Endothelial cell of umbilical vein (primary cell): ENCODE measurements at regions not wholly inside any gene's neighbourhood (a gene's known extent, or its start where the extent isn't known, plus 50 kb on each side); places are given as distances from the start of the nearest gene placed in this dataset.

Experiments
- BruUV-seq: library from RNA; stranded (reverse); fragments of 400-500 nt; replicated peaks from 2 replicates; lab custom pipeline; 2021; lab: Mats Ljungman, UMichigan
- CTCF ChIA-PET: fragments of 300-600, 350-600 bp; sonication (Branson Sonifier 250); formaldehyde crosslinking; loops from one replicate; lab custom pipeline; 2021; ENCODE audit warnings: antibody characterized with exemption, inconsistent platforms; lab: Charles Lee
- POLR2A ChIA-PET: fragments of 300-600, 350-600 bp; sonication (Branson Sonifier 250); formaldehyde crosslinking; loops from one replicate; lab custom pipeline; 2021; ENCODE audit warnings: antibody characterized with exemption, inconsistent platforms; lab: Charles Lee
- DNase-seq: peaks from one replicate; pipeline ENCODE4 v3.0.0-alpha.2; 2011; ENCODE audit warnings: low read depth, low spot score
- FAIRE-seq: peaks from 2 replicates; lab custom pipeline; 2011; peaks lifted over from hg19 to GRCh38; lab: Jason Lieb, UNC
- H2AFZ ChIP-seq: 2 replicates; pipeline ENCODE4 v1.6.0; 2012; ENCODE audit warnings: low read depth, low read length, control low read depth, inconsistent platforms
- H3K27ac ChIP-seq: 2 replicates; pipeline ENCODE4 v1.5.1; 2011; ENCODE audit warnings: low read depth, mild to moderate bottlenecking, control low read depth, low read length, moderate library complexity; ENCODE audit not compliant: insufficient read depth
- H3K27me3 ChIP-seq, 2 experiments: 2 replicates each; pipeline versions ENCODE4 v1.6.0 to v1.6.1; 2011; ENCODE audit warnings: low read length in 2 of 2, mixed read lengths in 1 of 2; ENCODE audit not compliant: control insufficient read depth in 2 of 2, insufficient read depth in 2 of 2
- H3K36me3 ChIP-seq, 2 experiments: 2 replicates in 1 of 2; 3 replicates in 1 of 2; pipeline ENCODE4 v1.5.1; 2011; ENCODE audit warnings: low read length in 2 of 2, mild to moderate bottlenecking in 1 of 2, moderate library complexity in 1 of 2; ENCODE audit not compliant: control insufficient read depth in 2 of 2, insufficient read depth in 2 of 2; ENCODE audit errors: extremely low read depth in 1 of 2
- H3K4me1 ChIP-seq: 3 replicates; pipeline ENCODE4 v1.5.1; 2011; ENCODE audit warnings: mild to moderate bottlenecking, low read length; ENCODE audit not compliant: control insufficient read depth, insufficient read depth; ENCODE audit errors: extremely low read depth
- H3K4me2 ChIP-seq: 2 replicates; pipeline ENCODE4 v1.6.1; 2011; ENCODE audit warnings: low read length, control low read depth, mixed read lengths; ENCODE audit not compliant: insufficient read depth
- H3K4me3 ChIP-seq, 3 experiments: fragments of 200-600 bp in 1 of 3; sonication (generic), shearing (Covaris generic) in 1 of 3; replicated peaks in 1 of 3; 2 replicates each; pipeline ENCODE4 v1.5.1; 2011 to 2016; ENCODE audit warnings: control low read depth in 3 of 3, low read length in 3 of 3, mild to moderate bottlenecking in 2 of 3, inconsistent platforms in 1 of 3, low read depth in 1 of 3, moderate library complexity in 1 of 3; ENCODE audit not compliant: insufficient read depth in 1 of 3
- H3K79me2 ChIP-seq: 2 replicates; pipeline ENCODE4 v1.6.0; 2012; ENCODE audit warnings: low read length, inconsistent platforms; ENCODE audit not compliant: control insufficient read depth, insufficient read depth
- H3K9ac ChIP-seq: replicated peaks from 2 replicates; pipeline ENCODE3; 2011; ENCODE audit warnings: low read length, control low read depth; ENCODE audit not compliant: insufficient read depth; ENCODE audit errors: extremely low read depth
- H3K9me1 ChIP-seq: replicated peaks from 3 replicates; pipeline ENCODE4 v1.6.0; 2011; ENCODE audit warnings: mild to moderate bottlenecking, low read length; ENCODE audit not compliant: control insufficient read depth, insufficient read depth; ENCODE audit errors: extremely low read depth
- H3K9me3 ChIP-seq: replicated peaks from 2 replicates; pipeline ENCODE4 v1.5.1; 2012; ENCODE audit warnings: low read length, inconsistent platforms; ENCODE audit not compliant: control insufficient read depth, insufficient read depth
- H4K20me1 ChIP-seq: replicated peaks from 2 replicates; pipeline ENCODE3; 2011; ENCODE audit warnings: mild to moderate bottlenecking, low read length; ENCODE audit not compliant: control insufficient read depth, insufficient read depth; ENCODE audit errors: extremely low read depth
- EZH2 ChIP-seq: IDR thresholded peaks from 2 replicates; pipeline ENCODE4 v1.6.1; 2012; ENCODE audit warnings: borderline replicate concordance, low read depth, mild to moderate bottlenecking, moderate library complexity, low read length, inconsistent platforms; ENCODE audit not compliant: severe bottlenecking
- FOS ChIP-seq: IDR thresholded peaks from 2 replicates; pipeline ENCODE4 v1.6.1; 2011; ENCODE audit warnings: mild to moderate bottlenecking, low read length, moderate library complexity, borderline replicate concordance; ENCODE audit not compliant: insufficient read depth
- GATA2 ChIP-seq: IDR thresholded peaks from 2 replicates; pipeline ENCODE4 v1.7.0; 2011; ENCODE audit warnings: low read depth, mild to moderate bottlenecking, moderate library complexity, mixed read lengths, low read length; ENCODE audit not compliant: insufficient read length, insufficient read depth
- JUN ChIP-seq: IDR thresholded peaks from 2 replicates; pipeline ENCODE4 v1.6.1; 2011; ENCODE audit warnings: borderline replicate concordance, low read depth; ENCODE audit not compliant: insufficient read length, insufficient read depth
- MYC ChIP-seq: IDR thresholded peaks from one replicate; pipeline ENCODE4 v1.6.1; 2011; ENCODE audit warnings: mild to moderate bottlenecking, low read depth, low read length
- POLR2A ChIP-seq: IDR thresholded peaks from 2 replicates; pipeline ENCODE4 v1.6.1; 2012; ENCODE audit warnings: low read depth, mild to moderate bottlenecking, control low read depth, low read length
- POLR2AphosphoS5 ChIP-seq: IDR thresholded peaks from 2 replicates; pipeline ENCODE4 v1.6.1; 2012; ENCODE audit warnings: low read depth, mild to moderate bottlenecking, control low read depth, low read length, moderate library complexity; ENCODE audit not compliant: insufficient read depth
- dilution Hi-C: fragments of 300-500 bp; cut with MboI; formaldehyde crosslinking; loops from one replicate; pipeline ENCODE4 v1.15.0; 2019; ENCODE audit warnings: low sequenced_read_pairs; ENCODE audit not compliant: extremely low pct_ligation_motif_present
- intact Hi-C: fragments of 100-400 bp; cut with micrococcal nuclease; formaldehyde crosslinking; loops from one replicate; pipeline ENCODE4 v1.10.0; 2022
- TF ChIP-seq, protein P1 (sequence below), 2 donors: IDR thresholded peaks; 1 replicate in 1 of 2; 2 replicates in 1 of 2; pipeline ENCODE4 v1.5.1; 2011; ENCODE audit warnings: low read length in 2 of 2, mild to moderate bottlenecking in 2 of 2, moderate library complexity in 2 of 2, control low read depth in 1 of 2, inconsistent platforms in 1 of 2, low read depth in 1 of 2; ENCODE audit not compliant: insufficient read depth in 1 of 2; ENCODE audit errors: extremely low read depth in 1 of 2
- TF ChIP-seq, protein P2 (sequence below): IDR thresholded peaks from 2 replicates; pipeline ENCODE4 v1.6.1; 2011; ENCODE audit not compliant: insufficient read depth, insufficient read length

DNA sequence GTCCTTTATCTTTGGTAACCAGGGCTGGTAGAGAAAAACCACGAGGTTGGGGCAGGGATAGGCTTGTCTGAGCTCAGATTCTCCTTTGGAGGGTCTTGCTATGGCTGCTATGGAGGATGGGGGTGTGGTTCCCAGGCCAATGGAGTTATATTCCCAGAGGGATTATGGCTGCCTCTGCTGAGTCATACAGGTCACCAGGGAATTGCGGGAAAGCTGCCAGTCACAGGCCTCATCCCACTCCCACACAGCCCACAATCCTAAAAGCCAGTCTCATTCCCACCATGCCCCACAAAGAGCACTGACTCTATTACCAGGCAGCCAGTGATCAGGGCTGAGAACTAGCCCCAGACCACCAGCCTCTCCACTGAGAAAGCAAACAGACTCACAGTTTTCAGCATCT, 316.6 kb upstream of the TMEM229A start:
- BruUV-seq, result no TSS peak
- Histone ChIP-seq H3K9ac (no peak overlapping the region), H3K4me3 (no peak overlapping the region), H4K20me1 (no peaks in the 10 kb centered on the region), H2AFZ (no peak overlapping the region), H3K36me3 (no peaks in the 10 kb centered on the region), H3K27me3 (no peaks in the 10 kb centered on the region), H3K4me1 (no peaks in the 10 kb centered on the region), H3K9me3 (peaks cover 3% of the 10 kb centered on the region), H3K9me1 (no peaks in the 10 kb centered on the region), H3K4me2 (no peak overlapping the region), H3K27ac (no peak overlapping the region), H3K79me2 (no peaks in the 10 kb centered on the region)
- FAIRE-seq (no peak), DNase-seq (no peak)
- no peak for TF ChIP-seq MYC
- TF ChIP-seq, protein P1, sequence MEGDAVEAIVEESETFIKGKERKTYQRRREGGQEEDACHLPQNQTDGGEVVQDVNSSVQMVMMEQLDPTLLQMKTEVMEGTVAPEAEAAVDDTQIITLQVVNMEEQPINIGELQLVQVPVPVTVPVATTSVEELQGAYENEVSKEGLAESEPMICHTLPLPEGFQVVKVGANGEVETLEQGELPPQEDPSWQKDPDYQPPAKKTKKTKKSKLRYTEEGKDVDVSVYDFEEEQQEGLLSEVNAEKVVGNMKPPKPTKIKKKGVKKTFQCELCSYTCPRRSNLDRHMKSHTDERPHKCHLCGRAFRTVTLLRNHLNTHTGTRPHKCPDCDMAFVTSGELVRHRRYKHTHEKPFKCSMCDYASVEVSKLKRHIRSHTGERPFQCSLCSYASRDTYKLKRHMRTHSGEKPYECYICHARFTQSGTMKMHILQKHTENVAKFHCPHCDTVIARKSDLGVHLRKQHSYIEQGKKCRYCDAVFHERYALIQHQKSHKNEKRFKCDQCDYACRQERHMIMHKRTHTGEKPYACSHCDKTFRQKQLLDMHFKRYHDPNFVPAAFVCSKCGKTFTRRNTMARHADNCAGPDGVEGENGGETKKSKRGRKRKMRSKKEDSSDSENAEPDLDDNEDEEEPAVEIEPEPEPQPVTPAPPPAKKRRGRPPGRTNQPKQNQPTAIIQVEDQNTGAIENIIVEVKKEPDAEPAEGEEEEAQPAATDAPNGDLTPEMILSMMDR (IDR thresholded peaks at IDR 0.05; ENCODE audit: extremely low read depth in 1 of 2, insufficient read depth in 1 of 2, low read depth in 1 of 2, low read length in 2 of 2), result no peak
- TF ChIP-seq, protein P2, sequence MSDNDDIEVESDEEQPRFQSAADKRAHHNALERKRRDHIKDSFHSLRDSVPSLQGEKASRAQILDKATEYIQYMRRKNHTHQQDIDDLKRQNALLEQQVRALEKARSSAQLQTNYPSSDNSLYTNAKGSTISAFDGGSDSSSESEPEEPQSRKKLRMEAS, result no peak
- intact Hi-C loops (no loop called here), dilution Hi-C loops (no loop called here)
- CTCF ChIA-PET, result no interaction called here
- POLR2A ChIA-PET, result no interaction called here

DNA sequence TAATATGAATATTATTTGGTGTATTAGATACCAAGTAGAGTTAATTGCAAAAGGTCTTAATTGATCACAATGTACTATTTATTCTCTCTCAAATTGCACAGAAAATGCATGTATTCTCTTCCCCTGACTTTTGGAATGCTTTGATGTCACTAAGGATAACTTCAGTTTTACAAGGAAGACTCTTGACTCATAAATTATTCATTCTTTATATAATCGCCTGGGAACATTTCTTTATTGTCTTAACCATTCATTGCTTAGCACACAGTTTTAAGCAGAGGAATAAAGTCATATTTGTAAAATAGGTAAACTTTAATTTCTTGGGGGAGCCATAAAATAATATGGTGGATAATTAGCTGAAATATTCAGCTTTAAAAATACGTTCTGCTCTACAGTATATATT, 306.0 kb upstream of the TMEM229A start:
- Histone ChIP-seq H3K36me3 (no peaks in the 10 kb centered on the region), H3K9me3 (no peaks in the 10 kb centered on the region), H2AFZ (no peak overlapping the region), H3K27ac (no peak overlapping the region), H3K79me2 (no peaks in the 10 kb centered on the region), H3K9ac (no peak overlapping the region), H4K20me1 (no peaks in the 10 kb centered on the region), H3K4me2 (no peak overlapping the region), H3K27me3 (no peaks in the 10 kb centered on the region), H3K4me1 (no peaks in the 10 kb centered on the region), H3K4me3 (no peak overlapping the region), H3K9me1 (no peaks in the 10 kb centered on the region)
- FAIRE-seq, result no peak
- intact Hi-C loops, result no loop called here
- TF ChIP-seq MYC, result no peak
- no peak for TF ChIP-seq JUN
- TF ChIP-seq, protein P2, result no peak
- no peak for TF ChIP-seq FOS
- no peak for TF ChIP-seq GATA2
- TF ChIP-seq, protein P1 (IDR thresholded peaks at IDR 0.05; ENCODE audit: extremely low read depth in 1 of 2, insufficient read depth in 1 of 2, low read depth in 1 of 2, low read length in 2 of 2), result no peak
- TF ChIP-seq POLR2A, result no peak
- no peak for TF ChIP-seq POLR2AphosphoS5
- no peak for TF ChIP-seq EZH2
- CTCF ChIA-PET, result no interaction called here
- POLR2A ChIA-PET, result no interaction called here
- DNase-seq, result no peak
- dilution Hi-C loops, result no loop called here
- BruUV-seq, result no TSS peak
